Activated B cell treated with CpG ODN at 0.5 μM for 24 hours (primary cell): ENCODE measurements at regions not wholly inside any gene's neighbourhood (a gene's known extent, or its start where the extent isn't known, plus 50 kb on each side); places are given as distances from the start of the nearest gene placed in this dataset.

Experiments used
- ATAC-seq: fragments of 200-7000 bp; cut with Tn5 transposase; one replicate; pipeline ENCODE4 v1.10.0; 2021; ENCODE audit warnings: low read depth, mild to moderate bottlenecking, moderate library complexity
- CTCF ChIA-PET: fragments of 350-600 bp; sonication (Branson Sonifier 250); formaldehyde crosslinking; loops from one replicate; lab custom pipeline; 2021; ENCODE audit warnings: antibody characterized with exemption; lab: Charles Lee
- POLR2A ChIA-PET: fragments of 350-600 bp; sonication (Branson Sonifier 250); formaldehyde crosslinking; loops from one replicate; lab custom pipeline; 2021; ENCODE audit warnings: antibody characterized with exemption; lab: Charles Lee
- DNase-seq: peaks from one replicate; pipeline ENCODE4 v3.0.0; 2022
- H3K27ac Mint-ChIP-seq: one replicate; pipeline ENCODE4 v1.8.0; 2020; ENCODE audit warnings: mixed read lengths
- H3K27me3 Mint-ChIP-seq: one replicate; pipeline ENCODE4 v1.8.0; 2021; ENCODE audit warnings: mixed read lengths
- H3K36me3 Mint-ChIP-seq: one replicate; pipeline ENCODE4 v1.8.0; 2021; ENCODE audit warnings: low read depth, mixed read lengths
- H3K4me1 Mint-ChIP-seq: one replicate; pipeline ENCODE4 v1.8.0; 2021; ENCODE audit warnings: mixed read lengths
- H3K4me3 Mint-ChIP-seq: one replicate; pipeline ENCODE4 v1.8.0; 2020; ENCODE audit warnings: mild to moderate bottlenecking, mixed read lengths
- H3K9me3 Mint-ChIP-seq: one replicate; pipeline ENCODE4 v1.8.0; 2020; ENCODE audit warnings: mixed read lengths
- intact Hi-C: fragments of 100-400 bp; cut with micrococcal nuclease; formaldehyde crosslinking; loops from one replicate; pipeline ENCODE4 v1.15.1; 2024
- TF ChIP-seq, protein P1 (sequence below): fragments of 200-600 bp; IDR thresholded peaks from one replicate; pipeline ENCODE4 v1.8.0; 2022; ENCODE audit warnings: antibody characterized with exemption, mild to moderate bottlenecking

DNA sequence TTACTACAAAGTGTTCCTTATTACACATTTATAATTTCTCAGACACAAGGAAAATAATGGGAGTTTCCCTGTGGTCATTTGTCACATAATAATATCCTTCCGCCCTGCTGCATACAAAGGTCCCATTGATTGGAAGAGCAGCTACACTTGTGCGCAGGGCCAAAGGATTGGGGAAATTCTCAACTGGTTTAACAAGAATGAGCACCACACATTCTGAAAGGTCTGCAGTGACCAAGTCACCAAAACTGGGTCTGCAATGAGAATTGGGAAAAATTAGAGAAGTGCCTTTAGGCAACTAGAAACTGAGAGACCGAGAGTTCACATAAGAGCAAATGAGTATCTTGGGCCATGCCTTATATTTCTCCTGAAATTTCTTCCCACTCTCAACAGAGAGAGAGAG, 98.2 kb upstream of the NR2F2 start:
- ChIA-PET POLR2A (no interaction called here), CTCF (no interaction called here)
- no peak overlapping the region for H3K4me3 Mint-ChIP-seq
- DNase-seq (no peak), ATAC-seq (no peak)
- H3K27me3 Mint-ChIP-seq, result no peaks in the 10 kb centered on the region
- peaks cover 6% of the 10 kb centered on the region for H3K9me3 Mint-ChIP-seq
- H3K4me1 Mint-ChIP-seq, result no peaks in the 10 kb centered on the region
- H3K27ac Mint-ChIP-seq, result no peak overlapping the region
- TF ChIP-seq, protein P1, sequence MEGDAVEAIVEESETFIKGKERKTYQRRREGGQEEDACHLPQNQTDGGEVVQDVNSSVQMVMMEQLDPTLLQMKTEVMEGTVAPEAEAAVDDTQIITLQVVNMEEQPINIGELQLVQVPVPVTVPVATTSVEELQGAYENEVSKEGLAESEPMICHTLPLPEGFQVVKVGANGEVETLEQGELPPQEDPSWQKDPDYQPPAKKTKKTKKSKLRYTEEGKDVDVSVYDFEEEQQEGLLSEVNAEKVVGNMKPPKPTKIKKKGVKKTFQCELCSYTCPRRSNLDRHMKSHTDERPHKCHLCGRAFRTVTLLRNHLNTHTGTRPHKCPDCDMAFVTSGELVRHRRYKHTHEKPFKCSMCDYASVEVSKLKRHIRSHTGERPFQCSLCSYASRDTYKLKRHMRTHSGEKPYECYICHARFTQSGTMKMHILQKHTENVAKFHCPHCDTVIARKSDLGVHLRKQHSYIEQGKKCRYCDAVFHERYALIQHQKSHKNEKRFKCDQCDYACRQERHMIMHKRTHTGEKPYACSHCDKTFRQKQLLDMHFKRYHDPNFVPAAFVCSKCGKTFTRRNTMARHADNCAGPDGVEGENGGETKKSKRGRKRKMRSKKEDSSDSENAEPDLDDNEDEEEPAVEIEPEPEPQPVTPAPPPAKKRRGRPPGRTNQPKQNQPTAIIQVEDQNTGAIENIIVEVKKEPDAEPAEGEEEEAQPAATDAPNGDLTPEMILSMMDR, result no peak
- no peaks in the 10 kb centered on the region for H3K36me3 Mint-ChIP-seq
- intact Hi-C loops, result no loop called here

DNA sequence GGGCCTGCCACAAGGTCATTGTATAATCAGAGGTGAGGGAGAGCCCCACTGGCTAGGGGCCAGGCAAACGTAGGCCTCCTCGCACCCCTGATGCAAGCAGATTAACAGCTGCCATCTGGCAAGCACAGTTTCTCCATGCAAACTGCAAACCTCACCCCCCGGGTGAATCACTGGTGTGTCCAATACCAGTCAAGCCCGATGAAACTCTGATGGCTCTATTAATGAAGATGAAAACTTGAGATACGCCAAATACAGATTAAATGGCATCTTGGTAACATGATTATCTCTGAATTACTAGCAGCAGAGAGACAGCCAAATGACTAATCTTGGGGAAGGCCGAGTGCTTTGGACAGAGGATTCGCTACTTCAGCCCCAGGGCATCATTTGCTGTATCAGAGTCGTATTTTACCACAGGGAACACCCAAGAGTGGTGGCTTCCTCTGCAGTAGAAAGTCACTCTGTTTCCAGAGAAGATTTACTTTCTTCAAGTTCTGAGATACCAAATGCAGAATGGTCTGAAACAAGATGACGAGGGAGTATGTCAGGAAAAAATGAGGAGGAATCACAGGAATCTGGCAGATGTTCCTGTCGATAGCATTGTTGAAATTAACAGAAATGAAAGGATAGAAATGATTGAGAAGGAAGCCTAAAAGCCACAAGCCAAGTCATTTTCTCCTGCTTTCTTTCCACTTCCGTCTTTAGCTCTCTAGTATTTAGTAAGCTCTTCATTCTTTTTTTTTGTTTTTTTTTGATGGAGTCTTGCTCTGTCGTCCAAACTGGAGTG, 96.2 kb upstream of the NR2F2 start:
- intact Hi-C loops, result no loop called here
- Mint-ChIP-seq H3K4me3 (no peak overlapping the region), H3K27me3 (no peaks in the 10 kb centered on the region), H3K4me1 (no peaks in the 10 kb centered on the region), H3K36me3 (no peaks in the 10 kb centered on the region), H3K9me3 (peaks cover 6% of the 10 kb centered on the region), H3K27ac (no peak overlapping the region)
- DNase-seq (no peak), ATAC-seq (no peak)
- POLR2A ChIA-PET, result no interaction called here
- TF ChIP-seq, protein P1, result no peak
- CTCF ChIA-PET, result no interaction called here

DNA sequence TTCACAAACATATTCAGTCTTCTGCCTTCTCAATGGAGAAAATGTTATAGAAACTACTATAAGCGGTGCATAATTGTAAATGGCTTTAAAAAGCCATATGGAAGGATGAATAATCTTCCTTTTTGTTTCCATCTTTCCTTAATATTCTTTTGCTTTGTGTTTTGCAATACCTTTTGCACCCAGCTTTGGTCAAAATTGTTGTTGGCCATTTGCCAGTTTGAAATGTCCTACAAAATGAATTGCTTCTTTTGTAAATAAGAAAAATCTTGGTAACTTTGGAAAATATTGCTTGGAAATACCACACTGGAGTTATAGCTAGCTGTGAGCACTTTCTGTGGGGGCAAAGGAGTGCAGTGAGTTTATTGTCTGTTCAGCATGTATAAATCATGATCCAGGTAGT, 93.5 kb upstream of the NR2F2 start:
- Mint-ChIP-seq H3K36me3 (no peaks in the 10 kb centered on the region), H3K27ac (no peak overlapping the region), H3K27me3 (no peaks in the 10 kb centered on the region), H3K9me3 (no peaks in the 10 kb centered on the region), H3K4me1 (no peaks in the 10 kb centered on the region), H3K4me3 (no peak overlapping the region)
- TF ChIP-seq, protein P1, result no peak
- intact Hi-C loops, result no loop called here
- ATAC-seq (no peak), DNase-seq (no peak)
- ChIA-PET POLR2A (no interaction called here), CTCF (no interaction called here)

DNA sequence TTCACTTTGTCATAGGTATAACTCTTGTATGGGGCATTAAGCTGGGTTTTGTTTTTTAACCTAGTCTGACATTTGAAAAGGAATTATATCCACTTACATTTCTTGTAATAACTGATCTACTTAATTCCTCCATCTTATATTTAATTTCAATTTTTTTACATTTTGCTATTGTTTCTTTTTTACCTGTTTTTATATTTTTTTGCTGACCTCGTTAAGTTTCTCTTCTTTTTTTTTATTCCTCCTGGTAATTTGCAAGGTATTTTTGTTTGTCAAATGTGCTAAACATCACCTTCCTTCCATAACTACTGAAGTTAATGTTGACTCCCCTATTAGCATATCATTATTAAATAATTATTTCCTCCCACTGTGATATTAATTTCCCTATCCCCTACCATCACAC, 87.7 kb upstream of the NR2F2 start:
- intact Hi-C loops, result no loop called here
- H3K27me3 Mint-ChIP-seq, result no peaks in the 10 kb centered on the region
- ChIA-PET CTCF (no interaction called here), POLR2A (no interaction called here)
- H3K4me3 Mint-ChIP-seq, result no peak overlapping the region
- TF ChIP-seq, protein P1, result no peak
- no peaks in the 10 kb centered on the region for H3K9me3 Mint-ChIP-seq
- no peak for ATAC-seq
- H3K27ac Mint-ChIP-seq, result no peak overlapping the region
- DNase-seq, result no peak
- no peaks in the 10 kb centered on the region for H3K4me1 Mint-ChIP-seq
- H3K36me3 Mint-ChIP-seq, result no peaks in the 10 kb centered on the region

DNA sequence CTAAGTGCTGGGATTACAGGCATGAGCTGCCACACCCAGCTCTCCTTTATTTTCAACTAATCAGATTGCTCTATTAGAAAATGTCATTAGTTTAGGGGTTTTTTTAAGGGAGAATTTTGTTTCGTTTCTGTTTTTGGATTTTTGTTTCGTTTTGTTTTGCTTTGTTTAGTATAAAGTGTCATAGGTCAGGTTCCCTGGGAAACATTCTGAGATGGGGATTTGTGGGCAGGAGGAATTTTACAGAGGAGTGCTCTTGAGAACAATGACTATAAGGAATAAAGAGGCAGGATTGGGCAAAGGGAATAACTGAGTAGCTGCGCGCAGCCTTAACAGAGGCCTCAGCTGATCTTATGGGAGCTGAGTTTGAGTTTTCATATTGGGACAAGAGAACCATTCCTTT, 86.8 kb upstream of the NR2F2 start:
- H3K27ac Mint-ChIP-seq, result no peak overlapping the region
- no peaks in the 10 kb centered on the region for H3K27me3 Mint-ChIP-seq
- H3K4me1 Mint-ChIP-seq, result no peaks in the 10 kb centered on the region
- no peak for DNase-seq
- no peak for ATAC-seq
- intact Hi-C loops, result no loop called here
- ChIA-PET POLR2A (no interaction called here), CTCF (no interaction called here)
- no peak overlapping the region for H3K4me3 Mint-ChIP-seq
- no peaks in the 10 kb centered on the region for H3K36me3 Mint-ChIP-seq
- TF ChIP-seq, protein P1, result no peak
- no peaks in the 10 kb centered on the region for H3K9me3 Mint-ChIP-seq
